SK-N-SH treated with all-trans-retinoic acid at 6 μM for 48 hours (cell line): ENCODE measurements at regions not wholly inside any gene's neighbourhood (a gene's known extent, or its start where the extent isn't known, plus 50 kb on each side); places are given as distances from the start of the nearest gene placed in this dataset.

Experiments used
- ISL1 ChIP-seq: fragments of 250-450 bp; sonication (Bioruptor Pico); IDR thresholded peaks from 2 replicates; pipeline ENCODE4 v2.1.2; 2022; ENCODE audit warnings: mild to moderate bottlenecking, moderate library complexity
- ZNF70 ChIP-seq: fragments of 450-650 bp; formaldehyde crosslinking; IDR thresholded peaks from 2 replicates; pipeline ENCODE4 v1.5.0; 2020; ENCODE audit warnings: mild to moderate bottlenecking, moderate library complexity

GRCh38 chr9:80251778-80252177, 680.0 kb downstream of the TLE4 start:
- TF ChIP-seq ZNF70 (CRISPR knock-in tag) = no peak
- TF ChIP-seq ISL1 (CRISPR knock-in tag) = no peak
